GM23338 (cell line): ENCODE measurements at regions not wholly inside any gene's neighbourhood (a gene's known extent, or its start where the extent isn't known, plus 50 kb on each side); places are given as distances from the start of the nearest gene placed in this dataset.

ENCODE experiments used
- ATAC-seq: fragments of 200-7000 bp; cut with Tn5 transposase; 3 replicates; pipeline ENCODE4 v1.9.1; 2020
- DNase-seq: peaks from one replicate; pipeline ENCODE4 v3.0.0-alpha.2; 2015; ENCODE audit warnings: low spot score
- H2AFZ ChIP-seq: fragments of 200-600 bp; sonication (generic); 2 replicates; pipeline ENCODE4 v1.8.0; 2016; ENCODE audit warnings: antibody characterized with exemption, mild to moderate bottlenecking, moderate library complexity
- H3F3A ChIP-seq: fragments of 200-600 bp; sonication (generic); replicated peaks from 2 replicates; pipeline ENCODE4 v1.8.0; 2017; ENCODE audit warnings: antibody characterized with exemption, mixed run types, low read depth
- H3K27ac ChIP-seq: fragments of 200-600 bp; sonication (generic); 2 replicates; pipeline ENCODE4 v1.6.1; 2016; ENCODE audit warnings: low read depth
- H3K27me3 ChIP-seq: fragments of 200-600 bp; sonication (generic); 2 replicates; pipeline ENCODE4 v1.8.0; 2016; ENCODE audit warnings: mild to moderate bottlenecking, mixed run types, moderate library complexity; ENCODE audit not compliant: insufficient read depth
- H3K36me3 ChIP-seq: fragments of 200-600 bp; sonication (generic); 2 replicates; pipeline ENCODE4 v1.8.0; 2016; ENCODE audit warnings: mild to moderate bottlenecking; ENCODE audit not compliant: insufficient read depth
- H3K4me1 ChIP-seq: fragments of 200-600 bp; sonication (generic); 2 replicates; pipeline ENCODE4 v1.8.0; 2016; ENCODE audit warnings: mild to moderate bottlenecking, moderate library complexity; ENCODE audit not compliant: insufficient read depth
- H3K4me2 ChIP-seq: fragments of 200-600 bp; sonication (generic); 2 replicates; pipeline ENCODE4 v1.7.1; 2017; ENCODE audit warnings: mixed run types
- H3K4me3 ChIP-seq: fragments of 200-600 bp; sonication (generic); 2 replicates; pipeline ENCODE4 v1.6.1; 2016; ENCODE audit warnings: mixed run types
- H3K79me2 ChIP-seq: fragments of 200-600 bp; sonication (generic); replicated peaks from 2 replicates; pipeline ENCODE4 v1.8.0; 2017; ENCODE audit warnings: mild to moderate bottlenecking; ENCODE audit not compliant: insufficient read depth
- H3K9me2 ChIP-seq: fragments of 200-600 bp; sonication (generic); 2 replicates; pipeline ENCODE4 v1.8.0; 2017; ENCODE audit not compliant: insufficient read depth
- H4K20me1 ChIP-seq: fragments of 200-600 bp; sonication (generic); replicated peaks from 2 replicates; pipeline ENCODE4 v1.8.0; 2017; ENCODE audit warnings: mild to moderate bottlenecking; ENCODE audit not compliant: insufficient read depth
- H3K27ac Mint-ChIP-seq: 2 replicates; pipeline ENCODE4 v1.8.0; 2020; ENCODE audit warnings: inconsistent platforms, mild to moderate bottlenecking, moderate library complexity, mixed read lengths
- H3K27me3 Mint-ChIP-seq: 3 replicates; pipeline ENCODE4 v1.8.0; 2022; ENCODE audit warnings: low read depth, mild to moderate bottlenecking, moderate library complexity, mixed read lengths, inconsistent platforms; ENCODE audit not compliant: insufficient read depth, poor library complexity
- H3K36me3 Mint-ChIP-seq: 3 replicates; pipeline ENCODE4 v1.8.0; 2021; ENCODE audit warnings: low read depth, mild to moderate bottlenecking, inconsistent platforms, moderate library complexity, mixed read lengths
- H3K4me1 Mint-ChIP-seq: 3 replicates; pipeline ENCODE4 v1.8.0; 2020; ENCODE audit warnings: mild to moderate bottlenecking, inconsistent platforms, mixed read lengths
- H3K4me3 Mint-ChIP-seq: 3 replicates; pipeline ENCODE4 v1.8.0; 2021; ENCODE audit warnings: moderate library complexity, mild to moderate bottlenecking, inconsistent platforms, mixed read lengths
- H3K9me3 Mint-ChIP-seq: 3 replicates; pipeline ENCODE4 v1.8.0; 2020; ENCODE audit warnings: moderate library complexity, mild to moderate bottlenecking, inconsistent platforms, mixed read lengths
- CREB1 ChIP-seq: fragments of 250-450 bp; sonication (Bioruptor Pico); IDR thresholded peaks from 2 replicates; pipeline ENCODE4 v1.5.0; 2020; ENCODE audit warnings: low read depth, mild to moderate bottlenecking, moderate library complexity
- EZH2 ChIP-seq: fragments of 200-600 bp; sonication (generic); IDR thresholded peaks from one replicate; pipeline ENCODE4 v1.8.0; 2017; ENCODE audit warnings: antibody characterized with exemption, mild to moderate bottlenecking, low read depth; ENCODE audit not compliant: unreplicated experiment
- EZH2phosphoT487 ChIP-seq: fragments of 200-600 bp; sonication (generic); IDR thresholded peaks from one replicate; pipeline ENCODE4 v1.8.1; 2018; ENCODE audit warnings: antibody characterized with exemption; ENCODE audit not compliant: unreplicated experiment
- JUNB ChIP-seq: IDR thresholded peaks from one replicate; pipeline ENCODE4 v1.6.1; 2016; ENCODE audit warnings: antibody characterized with exemption; ENCODE audit not compliant: unreplicated experiment
- NANOG ChIP-seq: IDR thresholded peaks from 2 replicates; pipeline ENCODE4 v1.6.1; 2016; ENCODE audit warnings: antibody characterized with exemption, borderline replicate concordance
- POLR2AphosphoS5 ChIP-seq: IDR thresholded peaks from 2 replicates; pipeline ENCODE4 v1.6.1; 2016; ENCODE audit warnings: antibody characterized with exemption, low read depth
- STAT1 ChIP-seq: IDR thresholded peaks from one replicate; pipeline ENCODE4 v1.6.1; 2016; ENCODE audit warnings: antibody characterized with exemption; ENCODE audit not compliant: unreplicated experiment
- ZNF114 ChIP-seq: fragments of 250-450 bp; sonication (Bioruptor Pico); IDR thresholded peaks from 2 replicates; pipeline ENCODE4 v1.5.0; 2020; ENCODE audit warnings: mild to moderate bottlenecking, moderate library complexity
- ZNF331 ChIP-seq: fragments of 250-450 bp; sonication (Bioruptor Pico); IDR thresholded peaks from 2 replicates; pipeline ENCODE4 v1.5.0; 2020; ENCODE audit warnings: low read depth, mild to moderate bottlenecking, moderate library complexity
- TF ChIP-seq, protein P1 (sequence below): IDR thresholded peaks from one replicate; pipeline ENCODE4 v1.6.1; 2018; ENCODE audit warnings: antibody characterized with exemption; ENCODE audit not compliant: unreplicated experiment
- TF ChIP-seq, protein P2 (sequence below): fragments of 250-450 bp; sonication (Bioruptor Pico); IDR thresholded peaks from 2 replicates; pipeline ENCODE4 v1.5.0; 2020; ENCODE audit warnings: mild to moderate bottlenecking, moderate library complexity
- TF ChIP-seq, protein P3 (sequence below): IDR thresholded peaks from 2 replicates; pipeline ENCODE4 v1.6.1; 2016; ENCODE audit warnings: antibody characterized with exemption
- TF ChIP-seq, protein P4 (sequence below), 2 experiments: fragments of 200-600 bp in 1 of 2; sonication (generic) in 1 of 2; conservative IDR thresholded peaks; 2 replicates each; pipeline versions ENCODE4 v1.5.1 to v1.6.1; 2016 to 2017; ENCODE audit warnings: antibody characterized with exemption in 2 of 2, low read depth in 2 of 2, mild to moderate bottlenecking in 2 of 2, moderate library complexity in 1 of 2

DNA sequence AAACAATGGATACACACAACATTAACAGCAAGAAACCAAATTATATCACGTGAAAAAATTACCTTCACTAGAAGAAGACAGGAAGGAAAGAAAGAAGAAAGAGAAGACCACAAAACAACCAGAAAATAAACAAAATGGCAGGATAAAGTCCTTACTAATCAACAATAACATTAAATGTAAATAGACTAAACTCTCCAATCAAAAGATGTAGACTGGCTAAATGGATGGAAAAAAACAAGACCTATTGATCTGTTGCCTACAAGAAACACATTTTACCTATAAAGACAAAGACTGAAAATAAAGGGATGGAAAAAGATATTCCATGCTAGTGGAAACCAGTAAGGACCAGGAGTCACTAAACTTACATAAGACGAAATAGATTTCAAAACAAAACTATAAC lies 167.0 kb upstream of the ZC3H15 start:
- Histone ChIP-seq H4K20me1 (no peaks in the 10 kb centered on the region), H3K27ac (no peak overlapping the region), H3K4me3 (no peak overlapping the region), H2AFZ (no peak overlapping the region), H3K27me3 (no peaks in the 10 kb centered on the region), H3F3A (no peaks in the 10 kb centered on the region), H3K9me2 (no peaks in the 10 kb centered on the region), H3K36me3 (peaks cover 6% of the 10 kb centered on the region; the same call in 1 of the 2 replicates), H3K4me1 (no peaks in the 10 kb centered on the region), H3K79me2 (no peaks in the 10 kb centered on the region), H3K4me2 (no peak overlapping the region)
- ATAC-seq (no peak), DNase-seq (no peak)
- Mint-ChIP-seq H3K4me1 (no peaks in the 10 kb centered on the region), H3K9me3 (peaks cover 48% of the 10 kb centered on the region), H3K27me3 (peaks cover 2% of the 10 kb centered on the region), H3K4me3 (no peak overlapping the region), H3K36me3 (peaks cover 44% of the 10 kb centered on the region), H3K27ac (no peak overlapping the region)
- no peak for TF ChIP-seq ZNF114 (CRISPR knock-in tag)
- no peak for TF ChIP-seq STAT1
- no peak for TF ChIP-seq EZH2
- no peak for TF ChIP-seq NANOG
- TF ChIP-seq POLR2AphosphoS5 = no peak
- TF ChIP-seq, protein P1, sequence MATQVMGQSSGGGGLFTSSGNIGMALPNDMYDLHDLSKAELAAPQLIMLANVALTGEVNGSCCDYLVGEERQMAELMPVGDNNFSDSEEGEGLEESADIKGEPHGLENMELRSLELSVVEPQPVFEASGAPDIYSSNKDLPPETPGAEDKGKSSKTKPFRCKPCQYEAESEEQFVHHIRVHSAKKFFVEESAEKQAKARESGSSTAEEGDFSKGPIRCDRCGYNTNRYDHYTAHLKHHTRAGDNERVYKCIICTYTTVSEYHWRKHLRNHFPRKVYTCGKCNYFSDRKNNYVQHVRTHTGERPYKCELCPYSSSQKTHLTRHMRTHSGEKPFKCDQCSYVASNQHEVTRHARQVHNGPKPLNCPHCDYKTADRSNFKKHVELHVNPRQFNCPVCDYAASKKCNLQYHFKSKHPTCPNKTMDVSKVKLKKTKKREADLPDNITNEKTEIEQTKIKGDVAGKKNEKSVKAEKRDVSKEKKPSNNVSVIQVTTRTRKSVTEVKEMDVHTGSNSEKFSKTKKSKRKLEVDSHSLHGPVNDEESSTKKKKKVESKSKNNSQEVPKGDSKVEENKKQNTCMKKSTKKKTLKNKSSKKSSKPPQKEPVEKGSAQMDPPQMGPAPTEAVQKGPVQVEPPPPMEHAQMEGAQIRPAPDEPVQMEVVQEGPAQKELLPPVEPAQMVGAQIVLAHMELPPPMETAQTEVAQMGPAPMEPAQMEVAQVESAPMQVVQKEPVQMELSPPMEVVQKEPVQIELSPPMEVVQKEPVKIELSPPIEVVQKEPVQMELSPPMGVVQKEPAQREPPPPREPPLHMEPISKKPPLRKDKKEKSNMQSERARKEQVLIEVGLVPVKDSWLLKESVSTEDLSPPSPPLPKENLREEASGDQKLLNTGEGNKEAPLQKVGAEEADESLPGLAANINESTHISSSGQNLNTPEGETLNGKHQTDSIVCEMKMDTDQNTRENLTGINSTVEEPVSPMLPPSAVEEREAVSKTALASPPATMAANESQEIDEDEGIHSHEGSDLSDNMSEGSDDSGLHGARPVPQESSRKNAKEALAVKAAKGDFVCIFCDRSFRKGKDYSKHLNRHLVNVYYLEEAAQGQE = no peak
- no peak for TF ChIP-seq JUNB
- no peak for TF ChIP-seq EZH2phosphoT487
- TF ChIP-seq, protein P2, sequence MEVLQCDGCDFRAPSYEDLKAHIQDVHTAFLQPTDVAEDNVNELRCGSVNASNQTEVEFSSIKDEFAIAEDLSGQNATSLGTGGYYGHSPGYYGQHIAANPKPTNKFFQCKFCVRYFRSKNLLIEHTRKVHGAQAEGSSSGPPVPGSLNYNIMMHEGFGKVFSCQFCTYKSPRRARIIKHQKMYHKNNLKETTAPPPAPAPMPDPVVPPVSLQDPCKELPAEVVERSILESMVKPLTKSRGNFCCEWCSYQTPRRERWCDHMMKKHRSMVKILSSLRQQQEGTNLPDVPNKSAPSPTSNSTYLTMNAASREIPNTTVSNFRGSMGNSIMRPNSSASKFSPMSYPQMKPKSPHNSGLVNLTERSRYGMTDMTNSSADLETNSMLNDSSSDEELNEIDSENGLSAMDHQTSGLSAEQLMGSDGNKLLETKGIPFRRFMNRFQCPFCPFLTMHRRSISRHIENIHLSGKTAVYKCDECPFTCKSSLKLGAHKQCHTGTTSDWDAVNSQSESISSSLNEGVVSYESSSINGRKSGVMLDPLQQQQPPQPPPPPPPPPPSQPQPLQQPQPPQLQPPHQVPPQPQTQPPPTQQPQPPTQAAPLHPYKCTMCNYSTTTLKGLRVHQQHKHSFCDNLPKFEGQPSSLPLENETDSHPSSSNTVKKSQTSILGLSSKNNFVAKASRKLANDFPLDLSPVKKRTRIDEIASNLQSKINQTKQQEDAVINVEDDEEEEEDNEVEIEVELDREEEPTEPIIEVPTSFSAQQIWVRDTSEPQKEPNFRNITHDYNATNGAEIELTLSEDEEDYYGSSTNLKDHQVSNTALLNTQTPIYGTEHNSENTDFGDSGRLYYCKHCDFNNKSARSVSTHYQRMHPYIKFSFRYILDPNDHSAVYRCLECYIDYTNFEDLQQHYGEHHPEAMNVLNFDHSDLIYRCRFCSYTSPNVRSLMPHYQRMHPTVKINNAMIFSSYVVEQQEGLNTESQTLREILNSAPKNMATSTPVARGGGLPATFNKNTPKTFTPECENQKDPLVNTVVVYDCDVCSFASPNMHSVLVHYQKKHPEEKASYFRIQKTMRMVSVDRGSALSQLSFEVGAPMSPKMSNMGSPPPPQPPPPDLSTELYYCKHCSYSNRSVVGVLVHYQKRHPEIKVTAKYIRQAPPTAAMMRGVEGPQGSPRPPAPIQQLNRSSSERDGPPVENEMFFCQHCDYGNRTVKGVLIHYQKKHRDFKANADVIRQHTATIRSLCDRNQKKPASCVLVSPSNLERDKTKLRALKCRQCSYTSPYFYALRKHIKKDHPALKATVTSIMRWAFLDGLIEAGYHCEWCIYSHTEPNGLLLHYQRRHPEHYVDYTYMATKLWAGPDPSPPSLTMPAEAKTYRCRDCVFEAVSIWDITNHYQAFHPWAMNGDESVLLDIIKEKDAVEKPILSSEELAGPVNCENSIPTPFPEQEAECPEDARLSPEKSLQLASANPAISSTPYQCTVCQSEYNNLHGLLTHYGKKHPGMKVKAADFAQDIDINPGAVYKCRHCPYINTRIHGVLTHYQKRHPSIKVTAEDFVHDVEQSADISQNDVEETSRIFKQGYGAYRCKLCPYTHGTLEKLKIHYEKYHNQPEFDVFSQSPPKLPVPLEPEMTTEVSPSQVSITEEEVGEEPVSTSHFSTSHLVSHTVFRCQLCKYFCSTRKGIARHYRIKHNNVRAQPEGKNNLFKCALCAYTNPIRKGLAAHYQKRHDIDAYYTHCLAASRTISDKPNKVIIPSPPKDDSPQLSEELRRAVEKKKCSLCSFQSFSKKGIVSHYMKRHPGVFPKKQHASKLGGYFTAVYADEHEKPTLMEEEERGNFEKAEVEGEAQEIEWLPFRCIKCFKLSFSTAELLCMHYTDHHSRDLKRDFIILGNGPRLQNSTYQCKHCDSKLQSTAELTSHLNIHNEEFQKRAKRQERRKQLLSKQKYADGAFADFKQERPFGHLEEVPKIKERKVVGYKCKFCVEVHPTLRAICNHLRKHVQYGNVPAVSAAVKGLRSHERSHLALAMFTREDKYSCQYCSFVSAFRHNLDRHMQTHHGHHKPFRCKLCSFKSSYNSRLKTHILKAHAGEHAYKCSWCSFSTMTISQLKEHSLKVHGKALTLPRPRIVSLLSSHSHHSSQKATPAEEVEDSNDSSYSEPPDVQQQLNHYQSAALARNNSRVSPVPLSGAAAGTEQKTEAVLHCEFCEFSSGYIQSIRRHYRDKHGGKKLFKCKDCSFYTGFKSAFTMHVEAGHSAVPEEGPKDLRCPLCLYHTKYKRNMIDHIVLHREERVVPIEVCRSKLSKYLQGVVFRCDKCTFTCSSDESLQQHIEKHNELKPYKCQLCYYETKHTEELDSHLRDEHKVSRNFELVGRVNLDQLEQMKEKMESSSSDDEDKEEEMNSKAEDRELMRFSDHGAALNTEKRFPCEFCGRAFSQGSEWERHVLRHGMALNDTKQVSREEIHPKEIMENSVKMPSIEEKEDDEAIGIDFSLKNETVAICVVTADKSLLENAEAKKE = no peak
- no peak for TF ChIP-seq CREB1 (CRISPR knock-in tag)
- TF ChIP-seq, protein P3, sequence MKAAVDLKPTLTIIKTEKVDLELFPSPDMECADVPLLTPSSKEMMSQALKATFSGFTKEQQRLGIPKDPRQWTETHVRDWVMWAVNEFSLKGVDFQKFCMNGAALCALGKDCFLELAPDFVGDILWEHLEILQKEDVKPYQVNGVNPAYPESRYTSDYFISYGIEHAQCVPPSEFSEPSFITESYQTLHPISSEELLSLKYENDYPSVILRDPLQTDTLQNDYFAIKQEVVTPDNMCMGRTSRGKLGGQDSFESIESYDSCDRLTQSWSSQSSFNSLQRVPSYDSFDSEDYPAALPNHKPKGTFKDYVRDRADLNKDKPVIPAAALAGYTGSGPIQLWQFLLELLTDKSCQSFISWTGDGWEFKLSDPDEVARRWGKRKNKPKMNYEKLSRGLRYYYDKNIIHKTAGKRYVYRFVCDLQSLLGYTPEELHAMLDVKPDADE = no peak
- no peak for TF ChIP-seq ZNF331 (CRISPR knock-in tag)
- TF ChIP-seq, protein P4, sequence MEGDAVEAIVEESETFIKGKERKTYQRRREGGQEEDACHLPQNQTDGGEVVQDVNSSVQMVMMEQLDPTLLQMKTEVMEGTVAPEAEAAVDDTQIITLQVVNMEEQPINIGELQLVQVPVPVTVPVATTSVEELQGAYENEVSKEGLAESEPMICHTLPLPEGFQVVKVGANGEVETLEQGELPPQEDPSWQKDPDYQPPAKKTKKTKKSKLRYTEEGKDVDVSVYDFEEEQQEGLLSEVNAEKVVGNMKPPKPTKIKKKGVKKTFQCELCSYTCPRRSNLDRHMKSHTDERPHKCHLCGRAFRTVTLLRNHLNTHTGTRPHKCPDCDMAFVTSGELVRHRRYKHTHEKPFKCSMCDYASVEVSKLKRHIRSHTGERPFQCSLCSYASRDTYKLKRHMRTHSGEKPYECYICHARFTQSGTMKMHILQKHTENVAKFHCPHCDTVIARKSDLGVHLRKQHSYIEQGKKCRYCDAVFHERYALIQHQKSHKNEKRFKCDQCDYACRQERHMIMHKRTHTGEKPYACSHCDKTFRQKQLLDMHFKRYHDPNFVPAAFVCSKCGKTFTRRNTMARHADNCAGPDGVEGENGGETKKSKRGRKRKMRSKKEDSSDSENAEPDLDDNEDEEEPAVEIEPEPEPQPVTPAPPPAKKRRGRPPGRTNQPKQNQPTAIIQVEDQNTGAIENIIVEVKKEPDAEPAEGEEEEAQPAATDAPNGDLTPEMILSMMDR (conservative IDR thresholded peaks at IDR 0.05; ENCODE audit: low read depth in 2 of 2) = no peak
